ENCODE measurements at regions not wholly inside any gene's neighbourhood (a gene's known extent, or its start where the extent isn't known, plus 50 kb on each side); places are given as distances from the start of the nearest gene placed in this dataset.

GRCh38 chr14:82223276-82223675 is 689.6 kb upstream of the SEL1L start:
- Mint-ChIP-seq H3K27ac (ENCODE audit: unreplicated experiment) (no peak overlapping the region), H3K36me3 (ENCODE audit: unreplicated experiment) (no peaks in the 10 kb centered on the region), H3K9me3 (ENCODE audit: unreplicated experiment) (peaks cover 31% of the 10 kb centered on the region), H3K4me1 (ENCODE audit: unreplicated experiment) (no peaks in the 10 kb centered on the region), H3K4me3 (ENCODE audit: unreplicated experiment) (no peak overlapping the region), H3K27me3 (ENCODE audit: unreplicated experiment) (no peaks in the 10 kb centered on the region)
- no peak for TF ChIP-seq CTCF (IDR thresholded peaks at IDR 0.05)
- no peak for DNase-seq (ENCODE audit: extremely low spot score, unreplicated experiment)

- H3K9me3 Mint-ChIP-seq (ENCODE audit: unreplicated experiment), result peaks cover 32% of the 10 kb centered on the region
- no peak for DNase-seq (ENCODE audit: extremely low spot score, unreplicated experiment)
- H3K36me3 Mint-ChIP-seq (ENCODE audit: unreplicated experiment), result no peaks in the 10 kb centered on the region
- no peaks in the 10 kb centered on the region for H3K4me1 Mint-ChIP-seq (ENCODE audit: unreplicated experiment)
- H3K4me3 Mint-ChIP-seq (ENCODE audit: unreplicated experiment), result no peak overlapping the region
- H3K27ac Mint-ChIP-seq (ENCODE audit: unreplicated experiment), result no peak overlapping the region
- no peaks in the 10 kb centered on the region for H3K27me3 Mint-ChIP-seq (ENCODE audit: unreplicated experiment)
- no peak for TF ChIP-seq CTCF (IDR thresholded peaks at IDR 0.05)
These were observed 691.0 kb upstream of the SEL1L start for GRCh38 chr14:82224610-82225009.

GRCh38 chr14:82230748-82231147 is 697.1 kb upstream of the SEL1L start:
- peaks cover 34% of the 10 kb centered on the region for H3K9me3 Mint-ChIP-seq (ENCODE audit: unreplicated experiment)
- TF ChIP-seq CTCF (IDR thresholded peaks at IDR 0.05), result no peak
- no peaks in the 10 kb centered on the region for H3K36me3 Mint-ChIP-seq (ENCODE audit: unreplicated experiment)
- no peak overlapping the region for H3K4me3 Mint-ChIP-seq (ENCODE audit: unreplicated experiment)
- no peak overlapping the region for H3K27ac Mint-ChIP-seq (ENCODE audit: unreplicated experiment)
- H3K27me3 Mint-ChIP-seq (ENCODE audit: unreplicated experiment), result no peaks in the 10 kb centered on the region
- no peaks in the 10 kb centered on the region for H3K4me1 Mint-ChIP-seq (ENCODE audit: unreplicated experiment)
- no peak for DNase-seq (ENCODE audit: extremely low spot score, unreplicated experiment)

- Mint-ChIP-seq H3K36me3 (ENCODE audit: unreplicated experiment) (no peaks in the 10 kb centered on the region), H3K27ac (ENCODE audit: unreplicated experiment) (no peak overlapping the region), H3K27me3 (ENCODE audit: unreplicated experiment) (no peaks in the 10 kb centered on the region), H3K9me3 (ENCODE audit: unreplicated experiment) (peaks cover 28% of the 10 kb centered on the region), H3K4me3 (ENCODE audit: unreplicated experiment) (no peak overlapping the region), H3K4me1 (ENCODE audit: unreplicated experiment) (no peaks in the 10 kb centered on the region)
- TF ChIP-seq CTCF (IDR thresholded peaks at IDR 0.05), result no peak
- DNase-seq (ENCODE audit: extremely low spot score, unreplicated experiment), result no peak
These were observed 705.0 kb upstream of the SEL1L start for GRCh38 chr14:82238649-82239048.

- no peak overlapping the region for H3K27ac Mint-ChIP-seq (ENCODE audit: unreplicated experiment)
- peaks cover 25% of the 10 kb centered on the region for H3K9me3 Mint-ChIP-seq (ENCODE audit: unreplicated experiment)
- H3K4me1 Mint-ChIP-seq (ENCODE audit: unreplicated experiment), result no peaks in the 10 kb centered on the region
- H3K27me3 Mint-ChIP-seq (ENCODE audit: unreplicated experiment), result no peaks in the 10 kb centered on the region
- H3K36me3 Mint-ChIP-seq (ENCODE audit: unreplicated experiment), result no peaks in the 10 kb centered on the region
- TF ChIP-seq CTCF (IDR thresholded peaks at IDR 0.05), result no peak
- DNase-seq (ENCODE audit: extremely low spot score, unreplicated experiment), result no peak
- H3K4me3 Mint-ChIP-seq (ENCODE audit: unreplicated experiment), result no peak overlapping the region
These were observed 705.6 kb upstream of the SEL1L start for GRCh38 chr14:82239223-82239622.

All from osteocyte (in vitro differentiated cells).